B cell (primary cell): ENCODE measurements at regions not wholly inside any gene's neighbourhood (a gene's known extent, or its start where the extent isn't known, plus 50 kb on each side); places are given as distances from the start of the nearest gene placed in this dataset.

Experiments
- ATAC-seq: fragments of 200-7000 bp; cut with Tn5 transposase; one replicate; pipeline ENCODE4 v1.10.0; 2021; ENCODE audit warnings: low read depth, mild to moderate bottlenecking, moderate number of reproducible peaks, moderate library complexity
- CTCF ChIA-PET: fragments of 350-600 bp; sonication (Branson Sonifier 250); formaldehyde crosslinking; loops from one replicate; lab custom pipeline; 2021; ENCODE audit warnings: antibody characterized with exemption, inconsistent platforms; lab: Charles Lee
- POLR2A ChIA-PET: fragments of 350-600 bp; sonication (Branson Sonifier 250); formaldehyde crosslinking; loops from one replicate; lab custom pipeline; 2021; ENCODE audit warnings: antibody characterized with exemption; lab: Charles Lee
- DNase-seq: peaks from one replicate; pipeline ENCODE4 v3.0.0; 2013
- H2AFZ ChIP-seq: 2 replicates; pipeline ENCODE4 v1.6.1; 2012; ENCODE audit warnings: mild to moderate bottlenecking, low read depth, low read length; ENCODE audit not compliant: insufficient read depth, poor library complexity, severe bottlenecking
- H3K27ac ChIP-seq, 2 donors: 1 replicate in 1 of 2; 2 replicates in 1 of 2; pipeline ENCODE4 v1.5.1; 2012 to 2013; ENCODE audit warnings: low read length in 2 of 2, mild to moderate bottlenecking in 2 of 2, moderate library complexity in 1 of 2
- H3K27me3 ChIP-seq, 4 experiments: fragments of 200-600 bp in 1 of 4; sonication (generic) in 1 of 4; replicated peaks in 1 of 4; 1 replicate in 2 of 4; 2 replicates in 2 of 4; pipeline versions ENCODE4 v1.6.1 to v1.7.0; 2013 to 2016; ENCODE audit warnings: low read length in 3 of 4, mild to moderate bottlenecking in 2 of 4, mixed read lengths in 1 of 4, moderate library complexity in 1 of 4; ENCODE audit not compliant: insufficient read depth in 4 of 4, control insufficient read depth in 3 of 4; ENCODE audit errors: control extremely low read depth in 1 of 4
- H3K36me3 ChIP-seq, 2 experiments: replicated peaks in 1 of 2; 1 replicate in 1 of 2; 2 replicates in 1 of 2; pipeline versions ENCODE4 v1.6.1 to v1.7.1; 2013; ENCODE audit warnings: low read length in 1 of 2; ENCODE audit not compliant: insufficient read depth in 2 of 2, control insufficient read depth in 1 of 2; ENCODE audit errors: control extremely low read depth in 1 of 2, extremely low read depth in 1 of 2
- H3K4me1 ChIP-seq, 2 donors: fragments of 200-600 bp in 1 of 2; sonication (generic) in 1 of 2; 1 replicate in 1 of 2; 2 replicates in 1 of 2; pipeline versions ENCODE4 v1.5.1 to v1.6.1; 2013 to 2017; ENCODE audit warnings: low read length in 2 of 2; ENCODE audit not compliant: control insufficient read depth in 2 of 2, insufficient read depth in 2 of 2
- H3K4me2 ChIP-seq: replicated peaks from 2 replicates; pipeline ENCODE3; 2012; ENCODE audit warnings: mild to moderate bottlenecking, low read depth, low read length; ENCODE audit not compliant: poor library complexity, severe bottlenecking
- H3K4me3 ChIP-seq, 5 experiments: fragments of 200-600 bp in 1 of 5; sonication (generic) in 1 of 5; 1 replicate in 3 of 5; 2 replicates in 2 of 5; pipeline versions ENCODE4 v1.5.1 to v1.7.0; 2011 to 2016; ENCODE audit warnings: low read length in 4 of 5, mild to moderate bottlenecking in 4 of 5, low read depth in 2 of 5, control low read depth in 1 of 5, moderate library complexity in 1 of 5; ENCODE audit not compliant: insufficient read depth in 1 of 5; ENCODE audit errors: control extremely low read depth in 1 of 5, extremely low read depth in 1 of 5
- H3K79me2 ChIP-seq: fragments of 200-600 bp; sonication (generic); one replicate; pipeline ENCODE4 v1.6.0; 2016; ENCODE audit warnings: low read length; ENCODE audit not compliant: control insufficient read depth, insufficient read depth
- H3K9ac ChIP-seq: fragments of 200-600 bp; sonication (generic); 2 replicates; pipeline ENCODE4 v1.6.1; 2017; ENCODE audit warnings: mild to moderate bottlenecking, low read length, moderate library complexity
- H3K9me3 ChIP-seq, 3 donors: one replicate each; pipeline versions ENCODE4 v1.6.1 to v1.7.1; 2013; ENCODE audit warnings: low read length in 2 of 3; ENCODE audit not compliant: control insufficient read depth in 2 of 3, insufficient read depth in 1 of 3; ENCODE audit errors: control extremely low read depth in 1 of 3
- H4K20me1 ChIP-seq: 2 replicates; pipeline ENCODE4 v1.6.0; 2012; ENCODE audit warnings: mild to moderate bottlenecking, low read length; ENCODE audit not compliant: insufficient read depth, control insufficient read depth, poor library complexity, severe bottlenecking
- H3K27ac Mint-ChIP-seq: one replicate; pipeline ENCODE4 v1.8.0; 2021; ENCODE audit warnings: mixed read lengths
- H3K27me3 Mint-ChIP-seq: one replicate; pipeline ENCODE4 v1.8.0; 2021; ENCODE audit warnings: mixed read lengths
- H3K4me1 Mint-ChIP-seq: one replicate; pipeline ENCODE4 v1.8.0; 2021; ENCODE audit warnings: mixed read lengths
- H3K4me3 Mint-ChIP-seq: one replicate; pipeline ENCODE4 v1.8.0; 2021; ENCODE audit warnings: mixed read lengths
- H3K9me3 Mint-ChIP-seq: one replicate; pipeline ENCODE4 v1.8.0; 2022; ENCODE audit warnings: mixed read lengths; ENCODE audit not compliant: insufficient read depth
- EZH2 ChIP-seq: IDR thresholded peaks from 2 replicates; pipeline ENCODE4 v1.6.1; 2012; ENCODE audit warnings: borderline replicate concordance, low read depth, mild to moderate bottlenecking, moderate library complexity, low read length; ENCODE audit not compliant: insufficient read depth, poor library complexity, severe bottlenecking
- WGBS: methylation state at CpG from one replicate; pipeline ENCODE4 v1.1.5; 2013; ENCODE audit warnings: missing lambda C conversion rate; ENCODE audit not compliant: insufficient coverage; 5-methylcytosine and 5-hydroxymethylcytosine counted together
- intact Hi-C: fragments of 100-400 bp; cut with micrococcal nuclease; formaldehyde crosslinking; loops from one replicate; pipeline ENCODE4 v1.10.0; 2022
- TF ChIP-seq, protein P1 (sequence below): fragments of 200-600 bp; IDR thresholded peaks from one replicate; pipeline ENCODE4 v1.8.0; 2022; ENCODE audit warnings: antibody characterized with exemption, mild to moderate bottlenecking

DNA sequence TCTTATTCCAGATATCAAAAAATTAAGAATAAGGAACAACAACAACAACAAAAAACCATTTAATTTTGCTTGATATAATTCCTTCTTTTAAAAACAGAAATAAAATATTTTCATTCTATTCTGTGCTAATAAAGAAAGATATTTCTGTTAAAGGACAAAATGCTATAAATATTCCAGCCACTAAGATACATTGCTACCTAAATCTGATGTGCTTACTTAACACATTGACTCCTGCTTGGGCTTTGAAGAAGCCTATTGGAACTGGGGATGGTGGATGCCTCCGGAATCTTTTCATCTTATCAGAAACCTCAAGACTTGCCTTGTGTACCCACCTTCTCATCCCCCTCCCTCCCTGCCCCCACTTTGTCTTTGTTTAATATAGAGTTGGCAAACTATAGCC is 320.2 kb downstream of the MEX3B start:
- DNase-seq, result no peak
- Mint-ChIP-seq H3K4me3 (no peak overlapping the region), H3K9me3 (no peaks in the 10 kb centered on the region), H3K27ac (no peak overlapping the region), H3K4me1 (no peaks in the 10 kb centered on the region), H3K27me3 (peaks cover 5% of the 10 kb centered on the region)
- Histone ChIP-seq H3K9ac (no peak overlapping the region), H3K4me2 (no peak overlapping the region), H3K27ac (no peak overlapping the region), H2AFZ (no peak overlapping the region), H4K20me1 (no peaks in the 10 kb centered on the region), H3K27me3 (no peaks in the 10 kb centered on the region), H3K79me2 (no peaks in the 10 kb centered on the region), H3K4me1 (no peaks in the 10 kb centered on the region), H3K4me3 (no peak overlapping the region), H3K9me3 (no peaks in the 10 kb centered on the region), H3K36me3 (no peaks in the 10 kb centered on the region)
- ATAC-seq, result no peak
- POLR2A ChIA-PET, result no interaction called here
- TF ChIP-seq, protein P1, sequence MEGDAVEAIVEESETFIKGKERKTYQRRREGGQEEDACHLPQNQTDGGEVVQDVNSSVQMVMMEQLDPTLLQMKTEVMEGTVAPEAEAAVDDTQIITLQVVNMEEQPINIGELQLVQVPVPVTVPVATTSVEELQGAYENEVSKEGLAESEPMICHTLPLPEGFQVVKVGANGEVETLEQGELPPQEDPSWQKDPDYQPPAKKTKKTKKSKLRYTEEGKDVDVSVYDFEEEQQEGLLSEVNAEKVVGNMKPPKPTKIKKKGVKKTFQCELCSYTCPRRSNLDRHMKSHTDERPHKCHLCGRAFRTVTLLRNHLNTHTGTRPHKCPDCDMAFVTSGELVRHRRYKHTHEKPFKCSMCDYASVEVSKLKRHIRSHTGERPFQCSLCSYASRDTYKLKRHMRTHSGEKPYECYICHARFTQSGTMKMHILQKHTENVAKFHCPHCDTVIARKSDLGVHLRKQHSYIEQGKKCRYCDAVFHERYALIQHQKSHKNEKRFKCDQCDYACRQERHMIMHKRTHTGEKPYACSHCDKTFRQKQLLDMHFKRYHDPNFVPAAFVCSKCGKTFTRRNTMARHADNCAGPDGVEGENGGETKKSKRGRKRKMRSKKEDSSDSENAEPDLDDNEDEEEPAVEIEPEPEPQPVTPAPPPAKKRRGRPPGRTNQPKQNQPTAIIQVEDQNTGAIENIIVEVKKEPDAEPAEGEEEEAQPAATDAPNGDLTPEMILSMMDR, result no peak
- TF ChIP-seq EZH2, result no peak
- WGBS, result no CpG with 5 or more reads among the region's 1 CpG
- CTCF ChIA-PET, result no interaction called here
- intact Hi-C loops, result no loop called here

DNA sequence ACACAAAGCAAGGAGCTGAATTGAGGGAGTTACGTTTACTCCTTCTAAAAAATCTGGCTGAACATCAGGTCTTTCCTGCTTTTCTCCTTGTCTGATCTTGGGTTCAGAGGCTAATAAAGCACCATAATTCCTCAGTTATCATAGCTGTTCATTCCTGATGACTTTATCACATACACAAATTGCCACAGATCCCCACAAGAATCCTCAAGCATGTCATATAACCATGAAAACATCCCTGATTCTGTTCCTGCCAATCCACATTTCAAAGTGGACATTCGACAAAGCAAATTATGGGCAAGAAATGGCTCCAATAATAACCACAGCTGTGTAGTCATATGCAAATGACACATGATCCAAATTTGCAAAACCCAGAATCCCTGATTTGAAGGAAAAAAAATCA is 321.3 kb downstream of the MEX3B start:
- no peak overlapping the region for H3K27ac ChIP-seq
- no peak overlapping the region for H3K4me2 ChIP-seq
- TF ChIP-seq EZH2, result no peak
- TF ChIP-seq, protein P1, result no peak
- no peaks in the 10 kb centered on the region for H4K20me1 ChIP-seq
- no peaks in the 10 kb centered on the region for H3K27me3 ChIP-seq
- H3K4me3 ChIP-seq, result no peak overlapping the region
- no peak overlapping the region for H3K9ac ChIP-seq
- CTCF ChIA-PET, result no interaction called here
- POLR2A ChIA-PET, result no interaction called here
- H3K4me1 ChIP-seq, result no peaks in the 10 kb centered on the region
- no peak overlapping the region for H3K27ac Mint-ChIP-seq
- H3K27me3 Mint-ChIP-seq, result peaks cover 5% of the 10 kb centered on the region
- 94% methylated on average over 2 of the region's 2 CpGs for WGBS
- no peak for DNase-seq
- H3K79me2 ChIP-seq, result no peaks in the 10 kb centered on the region
- no peaks in the 10 kb centered on the region for H3K9me3 Mint-ChIP-seq
- H3K4me3 Mint-ChIP-seq, result no peak overlapping the region
- no peak overlapping the region for H2AFZ ChIP-seq
- no peaks in the 10 kb centered on the region for H3K4me1 Mint-ChIP-seq
- no peaks in the 10 kb centered on the region for H3K36me3 ChIP-seq
- no peak for ATAC-seq
- H3K9me3 ChIP-seq, result no peaks in the 10 kb centered on the region
- intact Hi-C loops, result no loop called here
